ENCODE measurements at regions not wholly inside any gene's neighbourhood (a gene's known extent, or its start where the extent isn't known, plus 50 kb on each side); places are given as distances from the start of the nearest gene placed in this dataset.
"Not testable (repeated sequence)": the region's sequence is repeated elsewhere in the genome, so short reads cannot be mapped to it uniquely, and the experiment has no call there.

DNA sequence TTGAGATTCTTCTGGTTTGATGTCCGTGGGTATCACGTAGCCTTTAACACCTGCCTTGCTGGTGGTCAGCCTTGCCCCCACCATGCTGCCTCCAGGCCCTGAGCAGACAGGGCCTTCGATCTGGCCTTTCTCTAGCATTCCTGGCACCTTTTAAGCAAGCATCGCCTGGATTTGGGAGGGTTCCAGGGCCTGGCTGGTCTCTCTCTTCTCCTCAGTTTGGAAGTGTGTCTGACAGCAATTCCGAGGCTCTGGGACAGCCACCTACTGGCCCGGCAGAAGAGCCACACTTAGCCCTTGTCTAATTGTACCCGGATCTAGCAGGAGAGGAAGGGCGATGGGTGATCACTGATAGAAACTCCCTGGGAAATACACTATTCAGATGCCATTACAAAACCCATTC lies 441.3 kb upstream of the MKI67 start:
- no peak for DNase-seq

DNA sequence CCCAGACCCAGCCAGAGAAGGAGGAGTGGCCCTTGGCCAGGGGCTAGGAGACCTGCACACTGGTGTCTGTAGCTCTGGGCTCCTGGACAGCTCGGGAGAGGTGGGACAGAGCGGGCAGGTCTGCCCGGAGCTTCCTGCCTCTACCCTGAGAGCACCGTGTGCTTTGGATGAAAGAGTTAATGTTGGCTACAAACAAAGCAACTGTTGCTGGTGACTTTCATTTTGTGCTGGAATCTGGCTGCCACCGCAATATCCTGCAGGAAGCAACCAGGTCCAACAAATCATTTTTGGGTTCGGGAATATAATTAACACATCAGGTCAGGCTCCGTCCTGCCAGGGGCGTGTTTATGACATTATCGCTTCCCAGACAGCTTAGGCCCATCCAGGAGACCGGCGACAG lies 441.8 kb upstream of the MKI67 start:
- no peak for DNase-seq

DNA sequence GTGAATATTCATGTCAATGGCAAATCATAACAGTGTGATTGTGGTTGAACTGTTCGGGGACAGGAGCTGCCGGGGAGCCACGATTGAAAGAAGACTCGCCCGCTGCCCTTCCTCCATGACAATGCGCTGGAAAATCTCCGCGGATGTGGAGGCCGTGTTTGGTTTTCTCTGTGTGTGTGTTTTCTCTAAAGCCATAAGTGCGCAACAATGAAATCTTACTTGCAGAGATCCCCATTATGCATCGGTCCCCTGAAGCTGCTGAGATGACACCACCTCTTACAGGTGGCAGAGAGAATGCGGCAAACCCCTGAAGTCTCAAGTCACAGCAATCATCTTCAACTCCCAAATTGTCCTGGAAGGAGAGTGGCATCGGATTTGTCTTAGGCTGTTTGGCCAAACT lies 442.3 kb upstream of the MKI67 start:
- no peak for DNase-seq

DNA sequence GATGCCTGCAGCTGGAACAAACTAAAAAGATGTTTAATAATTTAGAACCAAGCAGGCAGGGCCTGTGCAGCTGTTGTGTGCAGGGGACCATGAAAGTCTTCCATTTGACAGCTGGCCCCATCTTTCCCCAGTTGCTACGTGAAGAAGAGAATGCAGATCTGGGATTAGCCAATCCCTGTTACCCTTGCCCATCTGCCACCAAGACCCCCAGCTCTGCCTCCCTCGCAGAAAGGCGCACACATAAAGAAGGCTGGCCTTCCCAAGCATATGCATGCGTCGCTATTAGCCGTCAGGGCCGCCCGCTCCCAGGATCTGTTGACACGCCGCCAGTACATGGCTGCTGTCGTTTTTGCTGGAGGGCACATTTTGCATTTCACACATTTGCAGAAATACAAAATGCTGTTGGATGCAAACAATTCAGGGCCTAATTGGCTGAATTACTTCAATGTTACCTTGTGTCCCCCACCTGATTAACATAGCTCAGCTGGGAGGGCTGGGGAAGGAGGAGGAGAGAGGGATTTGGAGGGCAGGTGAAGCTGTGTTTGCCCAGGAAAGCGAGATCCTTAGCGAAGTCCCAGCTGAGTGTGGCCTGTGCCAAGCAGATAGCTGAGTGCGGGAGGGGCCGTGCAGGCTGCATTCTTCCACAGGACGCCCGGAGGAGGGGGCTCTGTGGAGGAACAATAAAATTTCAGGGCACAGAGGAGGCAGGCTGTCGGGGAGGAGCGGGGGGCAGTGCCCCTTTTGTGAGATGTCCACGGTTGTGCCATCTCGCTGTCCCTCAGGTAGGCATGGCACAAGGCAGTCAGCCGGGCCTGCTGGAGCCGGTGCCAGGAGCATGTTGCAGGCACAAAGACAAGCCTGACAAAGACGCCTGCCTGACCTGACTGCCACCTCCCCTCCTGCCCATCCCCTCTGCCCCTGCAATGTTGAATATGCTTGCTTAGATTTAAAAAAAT lies 443.0 kb upstream of the MKI67 start:
- DNase-seq = no peak

DNA sequence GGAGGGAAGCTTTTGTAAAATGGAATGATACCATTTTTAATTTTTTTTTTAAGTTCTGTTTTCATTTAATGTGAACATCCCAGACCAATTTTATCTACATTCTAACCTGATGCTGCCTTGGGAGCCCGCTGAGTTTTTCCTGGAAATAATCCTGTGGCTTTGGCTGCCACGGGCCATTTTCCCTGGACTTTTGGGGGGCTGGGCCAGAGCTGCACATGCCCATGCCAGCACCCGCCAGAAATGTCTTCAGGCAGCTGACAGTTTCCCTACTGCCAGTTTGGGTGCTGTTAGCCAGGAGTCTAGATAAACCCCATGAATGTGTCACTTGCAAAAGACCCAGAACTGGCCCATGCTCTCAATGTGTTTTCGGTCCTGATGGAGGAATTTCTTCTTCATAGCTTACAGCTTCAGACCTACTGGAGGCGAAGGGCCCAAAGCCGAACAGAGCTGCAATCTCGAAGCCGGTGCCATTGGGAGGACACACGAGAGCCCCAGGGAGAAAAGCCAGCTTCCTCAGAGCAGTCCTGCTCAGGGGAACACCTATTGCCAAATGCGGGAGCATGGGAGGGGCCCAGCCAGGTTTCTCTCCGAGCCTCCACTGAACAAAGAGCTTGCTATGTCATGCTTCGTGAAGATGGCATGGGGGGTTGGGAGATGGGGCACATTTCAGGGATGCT lies 444.2 kb upstream of the MKI67 start:
- no peak for DNase-seq

DNA sequence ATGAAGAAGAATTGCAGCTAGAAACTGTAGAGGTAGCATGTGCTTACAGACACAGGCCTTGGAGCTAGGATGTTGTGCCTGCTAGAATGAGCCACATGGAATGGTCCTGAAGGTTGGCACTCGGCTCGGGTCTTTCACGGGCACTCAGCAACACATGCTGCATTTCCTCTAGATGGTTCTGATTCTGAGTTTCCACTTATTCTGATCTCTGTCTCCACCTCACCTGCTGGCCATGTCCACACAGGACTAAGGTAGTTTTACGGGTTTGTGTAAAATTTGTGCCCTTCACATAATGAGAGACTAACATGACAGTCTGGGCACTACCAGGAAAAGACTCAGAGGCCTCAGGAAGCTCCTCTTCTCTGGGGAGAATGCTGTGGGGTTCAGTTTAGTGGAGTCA lies 444.8 kb upstream of the MKI67 start:
- no peak for DNase-seq

DNA sequence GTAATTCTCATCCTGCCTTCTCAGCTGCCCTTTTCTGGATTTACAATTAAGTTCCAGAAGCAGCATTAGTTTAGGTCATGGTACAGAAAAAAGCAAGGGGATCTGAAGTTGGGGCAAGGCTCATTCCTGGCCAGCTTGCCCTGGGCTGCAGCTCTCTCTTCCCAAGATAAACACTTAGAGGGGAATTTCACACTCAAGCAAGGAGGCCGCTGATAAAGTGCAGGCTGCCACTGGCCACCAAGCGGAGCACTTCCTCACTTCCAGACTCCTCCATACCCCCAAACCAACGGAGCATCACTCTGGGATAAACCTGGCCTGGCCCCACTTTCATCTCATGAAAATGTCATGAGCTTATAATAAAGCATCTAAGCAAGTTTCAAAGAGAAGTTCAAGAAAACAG lies 445.5 kb upstream of the MKI67 start:
- DNase-seq = no peak

DNA sequence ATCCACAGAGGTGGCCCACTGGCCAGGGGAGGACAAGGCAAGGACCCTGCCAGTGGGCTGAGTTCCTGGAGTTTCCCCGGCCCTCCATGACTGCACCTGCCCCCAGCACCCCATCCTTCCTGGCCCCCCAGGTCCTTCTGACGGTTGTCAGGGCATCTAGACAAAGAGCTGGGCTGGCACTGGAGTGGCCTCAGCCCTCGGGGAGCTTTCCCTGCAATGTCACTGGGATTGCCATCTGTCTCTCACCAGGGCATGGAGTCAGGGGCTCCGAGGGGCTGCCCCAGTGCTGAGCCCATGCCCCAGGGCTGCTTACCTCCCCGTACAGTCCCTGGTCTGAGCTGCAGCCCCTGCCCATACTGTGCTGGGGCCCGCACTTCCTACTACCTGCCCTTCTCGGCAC lies 446.5 kb upstream of the MKI67 start:
- DNase-seq = no peak

DNA sequence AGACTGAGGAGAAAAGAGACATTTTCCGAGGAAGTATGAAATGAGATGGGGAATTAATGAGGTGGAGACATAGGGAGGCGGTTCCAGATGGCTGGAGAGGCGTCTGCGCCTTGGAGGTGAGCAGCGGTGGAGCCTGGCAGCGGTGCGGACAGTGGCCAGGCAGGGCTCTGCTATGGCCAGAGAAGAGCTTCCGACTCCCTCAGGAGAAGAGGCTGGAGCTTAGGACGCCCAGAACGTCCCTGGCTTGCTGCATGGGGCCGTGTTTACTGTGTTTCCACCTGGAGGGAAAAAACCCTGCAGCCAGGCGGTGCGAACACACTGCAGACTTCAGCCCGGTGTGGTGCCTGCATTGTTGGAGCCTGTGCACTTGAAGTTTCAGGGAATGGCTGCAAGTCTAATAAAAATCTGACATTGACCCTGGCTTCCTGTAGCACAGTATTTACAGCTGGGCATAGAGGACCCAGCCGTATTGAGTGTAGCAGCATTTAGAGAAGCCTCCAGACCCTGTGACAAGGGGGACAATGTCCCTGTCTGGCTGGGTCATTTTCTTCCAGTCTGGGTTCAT lies 447.1 kb upstream of the MKI67 start:
- DNase-seq = no peak

DNA sequence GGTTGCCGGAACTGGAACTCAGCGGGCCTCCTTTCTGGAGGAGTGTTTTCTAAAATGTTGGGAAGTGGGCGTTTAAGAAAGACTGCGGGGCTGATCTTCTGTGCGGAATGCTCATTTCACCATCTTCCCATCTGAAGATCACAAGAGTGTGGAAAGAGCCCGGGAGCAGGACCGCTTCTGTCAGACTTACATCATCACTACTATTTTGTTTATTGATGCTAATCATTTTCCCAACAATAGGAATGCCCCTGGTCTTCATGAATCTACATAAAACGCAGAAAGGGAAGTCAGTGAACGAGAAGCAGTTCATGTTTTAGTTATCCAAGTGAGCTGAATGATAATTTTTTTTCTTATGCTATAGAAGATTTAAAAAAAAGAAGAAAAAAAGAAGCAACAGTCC lies 447.8 kb upstream of the MKI67 start:
- DNase-seq = no peak

DNA sequence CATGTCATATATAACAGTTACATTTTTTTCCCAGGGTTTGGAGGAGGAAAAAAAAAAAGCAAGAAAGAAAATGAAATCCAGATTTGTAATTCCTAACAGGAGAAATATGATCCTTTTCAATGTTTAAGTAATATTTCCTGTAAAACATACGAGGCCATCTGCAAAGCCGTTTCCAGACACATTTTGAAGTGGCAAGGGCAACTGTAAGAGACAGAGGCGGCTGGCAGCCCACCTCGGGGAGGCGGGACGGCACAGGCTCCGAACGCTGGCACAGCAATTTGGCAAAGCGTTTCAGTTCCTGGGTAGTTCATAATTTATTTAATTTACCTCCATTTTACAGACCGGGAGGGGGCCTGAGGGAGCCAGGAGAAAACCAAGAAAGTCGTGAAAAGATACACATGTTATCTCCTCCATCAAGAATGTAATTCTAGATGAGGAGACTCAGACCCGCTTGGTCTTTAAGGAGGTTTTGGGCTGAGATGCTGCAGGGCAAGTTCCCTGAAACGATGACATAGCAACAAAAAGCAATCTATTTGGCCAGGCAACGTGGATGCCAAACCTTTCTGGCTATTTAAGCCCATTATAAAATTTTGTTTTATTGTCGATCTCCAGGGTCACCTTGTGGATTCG lies 448.5 kb upstream of the MKI67 start:
- no peak for DNase-seq

DNA sequence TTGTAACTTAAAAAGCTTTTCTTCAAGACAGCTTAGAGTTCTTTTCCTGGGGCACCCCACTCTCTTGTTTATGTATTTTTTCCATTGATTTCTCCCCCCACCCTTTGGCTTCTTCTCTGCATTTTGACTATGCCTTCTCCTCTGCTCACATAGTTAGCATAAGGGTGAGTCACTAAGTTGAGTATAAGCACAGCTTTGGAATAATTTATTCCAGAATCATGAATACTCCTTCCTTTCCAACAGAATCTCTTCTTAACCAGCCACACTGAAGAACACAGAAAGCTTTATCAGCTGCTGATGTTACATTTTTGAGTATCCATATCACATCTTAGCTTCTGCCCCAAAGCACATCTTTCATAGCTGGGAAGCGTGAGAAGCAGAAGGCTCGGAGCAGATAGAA lies 449.5 kb upstream of the MKI67 start:
- DNase-seq = no peak

DNA sequence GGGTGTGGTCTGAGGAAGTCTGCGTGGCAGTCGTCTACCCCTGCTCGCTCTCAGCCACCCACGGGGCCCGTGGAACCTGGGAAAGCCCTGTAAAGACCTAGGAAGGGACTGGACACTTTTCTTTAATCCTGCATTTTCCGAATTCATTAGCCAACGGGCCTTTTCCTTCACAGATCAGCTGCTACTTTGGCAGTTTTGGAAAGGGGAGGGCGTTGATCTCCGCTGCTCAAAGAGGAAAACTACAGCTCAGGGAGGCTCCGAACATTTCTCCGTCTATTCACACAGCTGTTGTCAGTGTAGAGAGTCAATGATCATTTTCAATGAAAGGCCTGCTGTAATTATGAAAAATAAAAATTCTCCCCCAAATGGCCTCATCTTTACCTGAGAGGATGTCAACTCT lies 450.1 kb upstream of the MKI67 start:
- no peak for DNase-seq

DNA sequence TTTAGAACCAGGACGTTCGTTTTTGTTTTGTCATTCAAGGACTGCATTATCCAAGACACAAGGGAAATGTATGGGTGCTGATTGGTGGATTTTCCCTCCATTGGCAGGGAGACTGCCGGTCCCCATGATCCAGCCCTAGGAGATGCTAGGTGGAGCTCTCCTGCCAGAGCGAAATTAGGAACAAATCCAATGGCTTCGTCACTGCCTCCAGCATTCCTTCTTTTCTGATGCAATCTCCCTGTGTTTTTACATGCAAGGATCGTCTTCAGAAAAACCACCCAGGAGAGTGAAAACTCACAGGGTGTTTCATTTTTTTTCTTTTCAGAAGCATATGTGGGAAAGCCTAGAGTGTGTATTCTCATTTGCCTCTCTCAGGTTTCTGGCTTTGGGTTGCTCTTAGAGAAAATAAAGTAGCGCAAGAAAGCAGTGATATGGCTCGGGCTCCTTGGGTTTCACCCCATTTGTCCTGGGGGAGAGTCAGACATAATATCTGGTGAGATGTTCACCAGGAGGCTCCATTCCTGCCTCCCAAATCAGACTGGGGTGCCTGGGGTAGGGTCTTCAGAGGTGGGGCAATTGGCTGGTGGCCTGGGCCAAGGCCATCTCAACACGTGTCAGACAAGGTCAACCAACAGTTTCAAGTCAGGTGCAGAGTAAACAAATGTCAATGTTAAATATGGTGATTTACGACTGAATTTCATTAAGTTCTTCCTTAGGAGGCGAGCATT lies 450.9 kb upstream of the MKI67 start:
- no peak for DNase-seq

DNA sequence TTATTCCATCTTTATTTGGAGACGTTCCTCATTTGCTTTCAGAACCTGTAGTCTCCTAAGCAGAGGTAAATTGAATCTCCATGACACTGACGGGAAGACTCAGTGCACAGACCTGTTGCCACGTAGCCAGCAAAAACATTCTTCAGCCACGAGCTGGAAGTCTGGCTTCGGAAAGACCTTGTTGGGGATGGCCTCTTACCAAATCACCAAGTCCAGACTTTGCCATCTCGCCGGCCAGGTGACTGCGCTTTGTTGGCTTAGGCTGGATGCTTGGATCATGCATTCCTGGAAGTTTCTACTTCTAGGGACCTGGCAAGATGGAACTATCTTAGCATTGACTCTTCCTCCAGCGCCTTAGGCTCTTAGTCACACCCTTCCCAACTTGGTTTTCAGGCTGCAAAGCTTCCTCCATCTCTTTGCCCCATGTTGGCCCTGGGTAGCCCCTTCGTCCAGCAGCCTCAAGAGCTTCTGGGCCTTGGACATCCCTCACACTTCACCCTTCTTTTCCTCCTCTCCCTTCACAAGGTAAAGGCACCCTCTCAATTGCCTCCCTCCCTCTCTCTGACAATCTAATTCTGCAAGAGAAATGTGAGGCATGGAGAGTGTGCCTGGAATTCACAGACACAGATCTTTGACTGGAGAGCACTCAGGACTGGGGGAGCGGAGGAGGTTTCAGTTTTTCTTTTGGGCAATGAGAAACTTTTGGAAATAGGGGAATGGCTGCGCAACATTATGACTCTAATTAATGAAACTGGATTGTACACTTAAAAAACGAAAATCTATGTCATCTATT lies 451.9 kb upstream of the MKI67 start:
- DNase-seq = no peak

DNA sequence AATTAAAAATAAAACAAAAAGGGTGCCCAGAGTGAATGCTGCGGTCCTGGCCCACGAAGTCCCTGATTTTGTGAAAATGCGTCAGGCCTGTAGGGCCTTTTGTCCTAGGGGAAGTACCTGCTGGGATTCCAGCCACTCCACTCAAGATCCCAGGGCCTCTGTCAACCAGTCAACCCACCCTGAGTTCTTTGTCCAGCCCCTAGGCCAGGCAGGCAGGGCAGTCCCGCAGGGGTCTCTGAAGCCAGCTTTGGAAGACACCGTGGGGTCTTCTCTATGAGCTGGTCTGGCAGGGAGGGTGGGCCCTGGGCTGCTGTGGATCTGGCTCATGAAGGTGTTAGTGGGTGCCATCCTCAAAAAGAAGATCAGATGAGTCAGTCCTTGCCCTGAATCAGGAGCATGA lies 452.5 kb upstream of the MKI67 start:
- no peak for DNase-seq

DNA sequence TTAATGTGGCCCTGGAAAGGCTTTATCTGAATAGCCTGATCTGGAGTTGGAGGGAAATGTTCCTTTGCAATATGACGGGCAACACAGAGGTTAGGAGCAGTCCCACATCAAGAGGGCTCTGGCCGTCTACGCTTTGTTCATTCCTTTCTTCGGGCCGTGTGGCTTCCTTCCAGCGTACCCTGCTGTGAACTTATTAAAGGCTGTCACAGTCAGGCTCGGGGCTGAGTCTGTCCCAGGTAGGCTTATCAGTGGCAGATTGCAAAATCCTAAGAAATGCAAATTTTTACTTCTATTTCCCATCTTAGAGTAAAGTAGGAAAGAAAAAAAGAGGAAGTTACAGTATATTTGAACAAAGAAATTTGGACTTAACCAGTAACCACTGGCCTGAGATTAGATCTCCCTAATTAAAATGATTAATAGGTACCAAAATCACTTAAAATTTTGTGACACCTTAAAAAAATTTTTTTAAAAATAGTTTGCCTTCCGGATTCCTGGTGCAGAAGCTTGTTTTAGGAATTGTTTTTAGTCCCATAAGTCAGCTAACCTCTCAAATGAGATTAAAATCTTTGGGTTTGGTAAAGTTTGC lies 453.1 kb upstream of the MKI67 start:
- DNase-seq = peak; percentile 3

DNA sequence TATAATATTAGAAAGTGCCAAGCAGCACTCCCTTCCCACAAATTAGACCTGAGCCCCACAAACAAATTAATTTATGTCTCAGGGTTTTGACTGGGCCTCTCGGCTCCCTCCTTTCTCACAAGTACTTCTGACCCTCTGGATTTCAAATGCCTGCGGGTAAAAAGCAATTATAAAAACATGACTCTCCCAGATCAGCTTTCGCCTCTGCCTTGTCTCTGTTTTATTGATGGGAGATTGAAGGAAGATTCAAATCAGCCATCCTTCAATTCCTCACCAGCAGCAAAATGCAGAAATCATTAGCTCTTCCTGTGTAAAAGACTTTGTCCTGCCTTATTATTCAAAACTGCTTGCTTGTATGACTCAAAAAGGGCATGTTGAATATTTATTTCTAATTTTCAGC lies 453.7 kb upstream of the MKI67 start:
- DNase-seq = no peak

DNA sequence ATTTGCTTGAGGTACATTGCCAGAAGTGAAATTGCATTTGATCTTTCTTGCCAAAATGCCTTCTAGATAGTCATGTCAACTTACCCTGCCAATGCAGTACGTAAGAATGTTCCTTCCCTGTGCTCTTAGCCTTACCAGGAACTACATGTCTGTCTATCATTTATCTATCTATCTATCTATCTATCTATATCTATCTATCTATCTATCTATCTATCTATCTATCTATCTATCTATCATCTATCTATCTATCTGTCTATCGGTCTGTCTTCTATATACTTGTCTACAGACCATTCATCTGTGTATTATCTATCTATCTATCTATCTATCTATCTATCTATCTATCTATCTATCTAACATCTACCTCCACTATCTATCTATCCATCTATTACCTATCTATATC lies 456.9 kb upstream of the MKI67 start:
- not testable (repeated sequence) for DNase-seq

DNA sequence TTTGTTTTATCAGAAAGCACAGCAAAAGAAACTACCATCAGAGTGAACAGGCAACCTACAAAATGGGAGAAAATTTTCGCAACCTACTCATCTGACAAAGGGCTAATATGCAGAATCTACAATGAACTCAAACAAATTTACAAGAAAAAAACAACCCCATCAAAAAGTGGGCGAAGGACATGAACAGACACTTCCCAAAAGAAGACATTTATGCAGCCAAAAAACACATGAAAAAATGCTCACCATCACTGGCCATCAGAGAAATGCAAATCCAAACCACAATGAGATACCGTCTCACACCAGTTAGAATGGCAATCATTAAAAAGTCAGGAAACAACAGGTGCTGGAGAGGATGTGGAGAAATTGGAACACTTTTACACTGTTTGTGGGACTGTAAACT lies 460.4 kb upstream of the MKI67 start:
- DNase-seq = not testable (repeated sequence)

DNA sequence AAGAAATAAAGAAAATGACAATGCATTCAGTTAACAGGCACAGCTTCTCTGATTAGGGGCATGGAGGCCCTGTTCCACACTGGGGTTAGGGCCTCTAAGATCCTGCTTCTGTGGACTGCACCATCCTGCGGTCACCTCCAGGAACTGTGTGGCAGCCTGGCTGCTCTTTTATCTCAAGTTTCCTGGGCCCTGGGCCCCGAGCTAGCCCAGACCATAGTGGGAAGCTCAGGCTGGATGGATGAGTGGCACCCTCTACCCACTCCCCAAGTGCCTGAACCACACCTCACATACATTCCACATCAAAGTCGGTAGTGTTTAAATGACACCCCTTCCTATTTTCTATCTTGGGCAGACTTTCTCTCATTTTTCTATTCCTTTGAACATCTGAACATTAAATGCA lies 461.5 kb upstream of the MKI67 start:
- DNase-seq = no peak

DNA sequence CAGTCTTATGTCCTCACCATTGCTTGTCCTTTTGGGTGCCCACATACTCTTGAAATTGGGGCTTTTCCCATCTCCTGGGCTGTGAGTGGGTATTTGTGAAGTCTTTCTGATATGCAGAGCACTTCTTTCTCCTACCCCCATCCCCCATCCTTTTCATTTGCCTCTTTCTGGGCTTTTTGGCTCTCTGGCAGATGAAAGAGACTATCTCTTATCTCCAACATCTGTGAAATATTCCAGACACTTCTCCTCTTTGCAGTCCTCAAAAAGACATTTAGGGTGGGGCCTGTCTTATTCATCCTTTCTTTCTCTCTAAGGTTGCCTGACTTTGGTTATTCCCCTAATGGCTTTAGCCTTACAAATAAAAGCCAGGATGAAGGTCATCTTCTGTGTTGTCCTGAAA lies 462.2 kb upstream of the MKI67 start:
- DNase-seq = no peak
